Iris pigment epithelial cell (primary cell): ENCODE measurements at regions not wholly inside any gene's neighbourhood (a gene's known extent, or its start where the extent isn't known, plus 50 kb on each side); places are given as distances from the start of the nearest gene placed in this dataset.

Experiments used
- DNase-seq: peaks from one replicate; pipeline ENCODE4 v3.0.0-alpha.2; 2011; ENCODE audit warnings: low read depth

GRCh38 chrX:149992918-149993317 is 54.6 kb upstream of the EOLA2 start:
- no peak for DNase-seq

DNA sequence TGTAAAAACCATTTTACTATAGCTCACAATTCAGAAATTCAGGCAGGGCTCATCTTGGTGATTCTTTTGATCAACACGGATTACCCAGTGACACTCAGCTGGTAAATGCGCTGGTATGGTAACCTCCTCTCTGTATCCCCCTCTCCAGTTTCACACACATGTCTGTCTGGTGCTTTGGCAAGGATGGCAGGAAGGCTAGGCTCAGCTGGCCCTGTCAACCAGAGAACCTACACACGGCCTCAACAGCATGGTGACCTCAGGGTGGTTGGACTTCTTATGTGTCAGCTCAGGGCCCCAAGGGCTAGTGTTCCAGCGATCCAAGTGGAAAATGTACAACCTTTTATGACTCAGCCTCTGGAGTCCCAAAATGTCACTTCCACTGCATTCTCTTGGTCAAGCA is 55.7 kb upstream of the EOLA2 start:
- DNase-seq = no peak

DNA sequence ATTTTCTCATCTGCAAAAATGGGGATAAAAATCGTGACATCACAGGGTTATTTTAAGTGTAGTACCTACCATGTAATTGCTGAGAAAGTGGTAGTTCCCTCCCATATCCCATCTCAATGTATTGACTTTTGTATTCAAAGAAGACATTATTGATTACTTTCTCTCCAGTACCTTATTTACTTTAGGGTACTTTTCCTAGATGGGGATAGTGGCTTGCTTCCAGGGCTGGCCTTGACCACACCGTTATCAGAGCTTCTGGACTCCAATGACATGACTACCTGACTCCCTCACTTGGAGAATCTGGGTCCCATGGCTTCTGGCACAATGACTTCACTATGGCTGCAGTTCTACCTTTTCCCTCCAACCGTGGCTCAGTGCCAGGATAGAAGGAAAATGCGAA is 58.2 kb upstream of the EOLA2 start:
- DNase-seq = no peak

GRCh38 chrX:150005027-150005426 is 66.7 kb upstream of the EOLA2 start:
- no peak for DNase-seq

GRCh38 chrX:150007356-150007755 is 69.1 kb upstream of the EOLA2 start:
- peak; percentile 16 for DNase-seq

DNA sequence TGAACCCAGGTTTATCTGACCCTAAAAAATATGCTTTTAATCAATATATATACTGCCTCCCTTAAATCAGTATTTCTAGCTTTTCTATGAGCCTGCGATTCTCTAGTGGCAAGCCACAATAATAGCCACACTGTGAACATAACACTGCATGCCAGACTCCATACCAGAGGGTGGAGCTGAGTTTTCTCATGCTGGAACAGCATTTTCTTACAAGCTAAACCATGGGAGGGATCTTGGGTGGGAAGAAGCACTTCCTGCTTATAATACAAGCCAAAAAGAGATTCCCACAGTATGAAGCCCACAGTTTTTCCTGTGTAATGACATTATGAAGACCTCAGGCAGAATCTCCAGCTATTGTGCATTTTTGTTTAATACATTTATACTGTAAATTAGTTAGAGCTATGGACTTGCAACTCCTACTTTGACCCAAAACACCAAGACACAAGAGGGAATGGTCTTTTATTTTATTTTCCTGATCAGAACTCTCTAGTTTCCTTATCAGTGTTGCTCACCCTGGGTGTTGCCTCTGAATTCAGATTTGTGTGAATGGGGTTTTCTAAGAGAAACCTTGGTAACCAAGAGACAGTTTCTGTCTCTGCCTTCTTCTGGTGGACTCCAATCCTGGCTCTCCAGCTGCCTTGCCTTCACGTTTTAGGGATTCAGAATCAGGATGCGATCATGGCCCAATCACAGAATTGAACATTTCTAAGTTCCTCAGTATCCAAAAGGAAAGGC is 74.5 kb upstream of the EOLA2 start:
- DNase-seq = peak; percentile 36

DNA sequence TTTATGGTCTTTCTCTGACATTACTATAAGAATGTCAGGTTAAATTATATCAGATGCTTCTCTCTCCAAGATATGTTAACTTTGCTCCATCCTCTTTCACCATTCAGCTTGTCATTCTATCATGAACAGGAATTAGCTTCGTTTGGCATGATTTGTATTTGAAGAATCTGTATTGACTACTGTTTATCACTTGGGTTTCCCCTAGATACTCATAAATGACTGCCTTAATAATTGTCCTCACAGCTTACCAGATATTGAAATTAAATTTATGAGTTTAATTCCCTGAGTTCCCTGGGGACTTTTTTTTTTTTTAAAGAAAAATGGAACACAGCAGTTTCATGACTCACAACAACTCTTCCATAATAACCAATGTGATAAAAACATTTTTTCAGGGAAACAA is 76.2 kb upstream of the EOLA2 start:
- DNase-seq = no peak

- DNase-seq = no peak
These were observed 79.6 kb upstream of the EOLA2 start for GRCh38 chrX:150017868-150018267.

- peak; percentile 74 for DNase-seq
These were observed 80.7 kb upstream of the EOLA2 start for GRCh38 chrX:150018931-150019361.

DNA sequence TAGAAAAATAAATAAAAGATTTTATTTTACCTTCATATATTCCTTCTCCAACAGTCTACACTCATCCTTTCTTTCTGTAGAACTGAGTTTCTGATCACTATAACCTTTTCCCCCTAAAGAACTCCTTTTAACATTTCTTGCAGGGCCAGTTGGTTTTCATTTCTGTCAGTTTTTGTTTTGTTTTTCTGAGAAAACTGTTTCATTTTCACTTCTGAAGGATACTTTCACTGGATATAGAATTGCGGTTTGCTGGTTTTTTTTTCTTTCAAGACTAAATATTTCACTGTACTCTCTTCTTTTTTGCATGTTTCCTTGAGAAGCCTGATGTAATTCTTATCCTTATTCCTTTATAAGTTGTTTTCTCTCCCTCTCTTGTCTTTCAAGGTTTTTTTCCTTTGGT is 90.4 kb upstream of the EOLA2 start:
- DNase-seq = no peak

DNA sequence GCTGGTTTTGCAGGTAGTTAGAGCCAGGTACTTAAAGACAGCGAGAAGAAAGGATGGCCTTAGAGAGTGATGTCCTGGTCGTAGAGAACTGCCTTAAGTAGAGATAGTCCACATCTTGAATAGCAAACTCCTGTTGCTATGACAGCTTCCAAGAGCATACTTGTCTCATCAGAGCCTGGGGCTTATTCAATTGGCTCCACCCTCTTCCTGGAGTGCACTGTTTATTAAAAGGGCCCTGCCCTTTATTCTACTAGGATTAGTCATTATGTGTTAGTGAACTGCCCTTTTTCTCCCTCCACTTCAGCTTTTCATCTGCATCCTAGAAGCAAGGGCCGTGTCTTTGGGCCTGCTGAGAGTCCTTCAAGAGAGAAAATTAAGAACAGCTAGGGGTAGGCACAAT is 94.5 kb upstream of the EOLA2 start:
- DNase-seq = peak; percentile 74

DNA sequence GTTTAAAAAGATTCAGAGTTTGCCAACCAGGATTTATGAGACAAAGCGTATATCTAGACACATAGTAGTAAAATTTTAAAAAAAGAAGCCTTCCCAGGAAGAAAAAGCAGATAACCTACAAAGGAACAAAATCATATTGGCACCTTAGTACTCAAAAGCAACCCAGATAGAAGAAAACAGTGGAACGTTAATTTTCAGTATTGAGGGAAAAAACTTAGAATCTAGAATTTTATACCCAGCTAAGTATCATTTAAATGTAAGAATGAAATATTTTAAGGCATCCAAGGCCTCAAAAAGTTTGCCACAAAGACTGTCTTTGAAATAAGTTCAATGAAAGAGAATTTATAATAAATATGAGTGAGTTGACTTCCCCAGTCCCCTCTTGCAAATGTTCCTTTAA is 96.5 kb upstream of the EOLA2 start:
- no peak for DNase-seq

DNA sequence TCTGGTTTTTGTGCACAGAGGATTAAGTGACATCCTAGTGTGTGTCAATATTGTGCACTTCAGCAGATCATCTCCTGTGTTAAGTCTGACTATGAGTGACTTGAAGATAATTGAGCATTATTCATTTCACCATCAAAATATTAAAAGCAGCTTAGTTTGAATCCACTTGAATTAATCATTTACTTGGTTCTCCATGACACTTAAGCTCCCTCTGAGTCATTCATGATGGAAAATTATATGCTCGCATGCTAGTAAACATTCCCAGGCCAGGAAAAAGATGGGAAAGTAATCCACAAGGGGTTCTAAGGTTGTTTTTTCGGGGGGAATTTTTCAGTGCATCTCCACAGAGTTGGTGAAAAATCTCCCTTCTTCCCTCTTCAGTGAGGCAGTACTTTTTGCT is 97.2 kb upstream of the EOLA2 start:
- DNase-seq = no peak

DNA sequence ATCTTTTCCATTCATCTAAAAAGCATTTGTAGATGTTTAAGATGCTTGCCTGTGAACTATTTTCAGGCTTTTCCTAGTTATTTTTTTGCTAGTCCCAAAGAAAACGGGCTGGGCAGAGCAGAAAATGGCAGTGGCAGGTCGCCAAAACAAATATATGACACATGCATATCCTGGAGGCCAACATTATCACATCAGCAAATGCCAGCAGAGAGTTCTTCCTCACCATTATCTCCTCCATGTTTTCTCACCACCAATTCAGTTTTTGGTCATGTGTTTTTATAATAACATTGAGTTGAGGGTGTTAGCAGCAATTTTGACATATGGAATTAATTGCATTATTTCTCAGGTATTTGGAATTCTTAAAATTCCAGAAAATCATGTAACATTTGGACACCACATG is 97.9 kb upstream of the EOLA2 start:
- DNase-seq = peak; percentile 48

DNA sequence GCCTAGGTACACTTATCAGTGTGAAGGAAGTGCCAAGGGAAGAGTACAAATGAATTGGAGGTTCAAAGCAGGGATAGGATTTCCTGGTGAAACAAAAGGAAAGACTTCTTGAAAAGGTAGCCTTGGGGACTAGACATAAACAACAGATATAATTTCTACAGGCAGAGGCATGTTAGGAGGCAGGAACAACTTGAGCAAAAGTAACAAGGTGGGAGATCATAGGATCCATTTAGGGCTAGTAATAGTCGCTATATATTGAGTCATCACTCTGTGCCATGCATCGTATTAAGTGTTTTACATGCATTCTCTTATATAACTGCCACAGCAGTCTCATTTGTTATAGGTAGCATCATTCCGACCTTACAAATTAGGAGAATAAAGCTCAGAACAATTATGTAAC is 98.3 kb upstream of the EOLA2 start:
- DNase-seq = no peak

GRCh38 chrX:150037041-150037440 is 98.8 kb upstream of the EOLA2 start:
- no peak for DNase-seq

- DNase-seq = peak; percentile 28
These were observed 100.0 kb upstream of the EOLA2 start for GRCh38 chrX:150038315-150038714.

GRCh38 chrX:150038986-150039599 is 100.8 kb upstream of the EOLA2 start:
- peak; percentile 37 for DNase-seq

DNA sequence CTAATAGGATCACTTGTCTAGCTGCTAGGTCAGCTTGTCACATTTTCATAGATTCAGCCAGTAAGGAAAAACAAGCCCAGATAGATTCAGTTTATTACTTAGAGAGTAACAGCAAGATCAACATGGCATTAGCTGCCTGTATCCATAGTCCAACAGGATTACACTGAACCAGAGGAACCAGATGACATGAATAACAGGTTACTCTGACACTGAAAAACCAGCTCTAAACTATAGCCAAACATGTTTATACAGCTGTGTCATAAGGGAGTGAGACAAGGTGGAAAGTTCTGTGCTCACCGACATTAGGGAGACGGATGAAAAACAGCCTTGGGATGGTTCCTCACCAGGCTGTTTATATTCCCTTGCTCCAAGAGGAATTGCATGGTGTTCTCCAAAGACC is 102.9 kb upstream of the EOLA2 start:
- no peak for DNase-seq

DNA sequence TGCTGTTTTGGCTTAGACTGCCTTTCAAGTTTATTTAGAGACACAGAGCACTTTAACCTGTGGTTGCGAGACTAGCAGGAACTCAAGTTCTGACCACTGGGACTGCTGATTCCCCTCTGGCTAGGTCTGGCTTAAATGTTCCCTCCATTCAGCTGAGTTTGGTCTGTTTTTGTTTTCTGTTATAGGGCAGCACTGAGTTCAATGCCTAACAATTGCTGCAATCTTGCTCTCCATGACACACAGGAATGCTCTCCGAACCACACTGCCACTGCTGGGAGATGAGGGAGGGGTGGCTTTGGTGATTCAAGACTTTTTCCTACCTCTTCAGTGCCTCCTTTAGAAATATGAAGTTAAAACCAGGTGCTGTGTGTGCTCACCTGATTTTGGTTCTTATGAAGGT is 106.3 kb upstream of the EOLA2 start:
- DNase-seq = peak; percentile 49

DNA sequence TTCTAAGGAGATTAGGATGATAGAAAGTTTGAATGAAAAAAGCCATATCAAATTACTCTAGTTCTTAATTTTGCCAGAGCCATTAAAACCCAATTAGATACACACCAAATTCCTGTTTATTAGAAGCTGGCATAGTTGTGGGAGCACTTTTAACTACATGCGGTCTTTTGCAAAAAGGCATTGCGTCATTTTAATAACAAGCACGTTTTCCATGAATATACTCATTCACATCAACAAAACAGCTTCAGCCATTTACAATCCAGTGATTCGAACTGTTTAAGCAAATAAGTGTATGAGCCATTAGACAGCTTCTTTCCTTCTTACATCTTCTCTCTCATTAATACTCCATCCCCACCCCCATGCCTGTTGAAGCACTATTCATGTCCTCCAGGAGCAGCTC is 109.5 kb upstream of the EOLA2 start:
- DNase-seq = no peak

DNA sequence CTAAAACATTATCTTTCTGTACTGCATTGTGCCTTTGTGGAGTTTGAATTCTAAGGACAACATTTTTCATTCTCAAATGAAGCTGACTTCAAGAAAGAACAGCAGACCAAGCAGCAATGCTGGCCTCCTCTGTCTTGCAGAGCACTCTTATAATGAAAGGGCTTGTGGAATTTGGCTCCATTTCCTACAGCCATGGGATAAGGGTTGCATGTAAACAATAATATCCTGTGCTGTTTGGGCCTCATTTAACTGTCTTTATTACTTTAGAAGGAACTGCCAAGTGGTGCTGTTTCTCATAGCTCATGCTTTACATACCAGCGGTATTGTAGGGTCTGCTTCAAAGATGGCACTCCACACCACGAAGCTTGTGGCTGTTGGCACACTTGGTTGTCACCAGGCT is 111.4 kb upstream of the EOLA2 start:
- DNase-seq = peak; percentile 46

GRCh38 chrX:150050387-150050786 is 112.1 kb upstream of the EOLA2 start:
- DNase-seq = no peak

- no peak for DNase-seq
These were observed 112.8 kb upstream of the EOLA2 start for GRCh38 chrX:150051096-150051495.
